Esophagus (tissue), 2 donors: ENCODE measurements at regions not wholly inside any gene's neighbourhood (a gene's known extent, or its start where the extent isn't known, plus 50 kb on each side); places are given as distances from the start of the nearest gene placed in this dataset.
"Not testable (repeated sequence)": the region's sequence is repeated elsewhere in the genome, so short reads cannot be mapped to it uniquely, and the experiment has no call there.

Source experiments
- H3K27ac ChIP-seq, 2 donors: one replicate each; pipeline ENCODE4 v1.5.1; 2013; ENCODE audit warnings: low read depth in 2 of 2, mild to moderate bottlenecking in 2 of 2, inconsistent platforms in 1 of 2, low read length in 1 of 2, moderate library complexity in 1 of 2
- H3K27me3 ChIP-seq, 2 donors: one replicate each; pipeline ENCODE4 v1.6.1; 2013; ENCODE audit warnings: low read length in 2 of 2, control low read depth in 1 of 2, mild to moderate bottlenecking in 1 of 2; ENCODE audit not compliant: insufficient read depth in 2 of 2, control insufficient read depth in 1 of 2
- H3K36me3 ChIP-seq, 2 donors: one replicate each; pipeline ENCODE4 v1.6.1; 2013; ENCODE audit warnings: low read length in 1 of 2; ENCODE audit not compliant: control insufficient read depth in 2 of 2, insufficient read depth in 2 of 2
- H3K4me1 ChIP-seq, 2 donors: one replicate each; pipeline ENCODE4 v1.6.1; 2013; ENCODE audit warnings: low read length in 1 of 2; ENCODE audit not compliant: control insufficient read depth in 2 of 2, insufficient read depth in 2 of 2
- H3K4me3 ChIP-seq, 2 donors: one replicate each; pipeline ENCODE4 v1.5.1; 2013; ENCODE audit warnings: low read length in 2 of 2, mild to moderate bottlenecking in 2 of 2, low read depth in 1 of 2, moderate library complexity in 1 of 2
- H3K9me3 ChIP-seq, 2 donors: one replicate each; pipeline ENCODE4 v1.6.1; 2013; ENCODE audit warnings: mild to moderate bottlenecking in 2 of 2, low read depth in 1 of 2, low read length in 1 of 2, moderate library complexity in 1 of 2; ENCODE audit not compliant: control insufficient read depth in 2 of 2, insufficient read depth in 1 of 2
- WGBS, 2 donors: extraction: QIAGEN DNeasy Blood & Tissue Kit; methylation state at CpG; one replicate each; pipeline ENCODE4 v1.1.7; 2013; 5-methylcytosine and 5-hydroxymethylcytosine counted together
- donor health status: healthy with polysubstance abuse.
- donor health status: Bipolar disorder and iron deficiency.

- Histone ChIP-seq H3K9me3 (no peaks in the 10 kb centered on the region), H3K36me3 (no peaks in the 10 kb centered on the region), H3K27ac (no peak overlapping the region), H3K27me3 (no peaks in the 10 kb centered on the region), H3K4me3 (no peak overlapping the region), H3K4me1 (no peaks in the 10 kb centered on the region)
- 57 to 69% methylated on average over 6 of the region's 6 CpGs for WGBS, 2 donors
Observed at GRCh38 chr12:105487963-105488362, 157.5 kb downstream of the C12orf75 start.

- Histone ChIP-seq H3K9me3 (peaks cover 0 to 9% of the 10 kb centered on the region in 2 donors), H3K4me1 (no peaks in the 10 kb centered on the region), H3K36me3 (no peaks in the 10 kb centered on the region), H3K27me3 (peaks cover 0 to 3% of the 10 kb centered on the region in 2 donors), H3K4me3 (no peak overlapping the region), H3K27ac (no peak overlapping the region)
- 76 to 80% methylated on average over 12 of the region's 12 CpGs for WGBS, 2 donors
Observed at GRCh38 chr12:105492591-105493545, 162.4 kb downstream of the C12orf75 start.

GRCh38 chr12:105499205-105499604, 168.7 kb downstream of the C12orf75 start:
- H3K27ac ChIP-seq = no peak overlapping the region
- H3K9me3 ChIP-seq = peaks cover 0 to 9% of the 10 kb centered on the region in 2 donors
- H3K4me1 ChIP-seq = no peaks in the 10 kb centered on the region
- WGBS, 2 donors = 74 to 80% methylated on average over 2 of the region's 2 CpGs
- H3K4me3 ChIP-seq = no peak overlapping the region
- H3K27me3 ChIP-seq = peaks cover 0 to 3% of the 10 kb centered on the region in 2 donors
- no peaks in the 10 kb centered on the region for H3K36me3 ChIP-seq

- 82 to 87% methylated on average over 12 of the region's 12 CpGs for WGBS, 2 donors
Observed at GRCh38 chr12:105500676-105501075, 170.2 kb downstream of the C12orf75 start.

GRCh38 chr12:105502426-105502930, 172.0 kb downstream of the C12orf75 start:
- no peaks in the 10 kb centered on the region for H3K4me1 ChIP-seq
- no peaks in the 10 kb centered on the region for H3K9me3 ChIP-seq
- H3K27me3 ChIP-seq = no peaks in the 10 kb centered on the region
- no peak overlapping the region for H3K4me3 ChIP-seq
- no peak overlapping the region for H3K27ac ChIP-seq
- 60% methylated on average over 4 of the region's 4 CpGs for WGBS, 2 donors
- H3K36me3 ChIP-seq = no peaks in the 10 kb centered on the region

More at GRCh38 chr12:105500676-105501075, 170.2 kb downstream of the C12orf75 start:
- H3K4me1 ChIP-seq, H3K36me3 ChIP-seq, H3K9me3 ChIP-seq, H3K4me3 ChIP-seq, H3K27ac ChIP-seq, H3K27me3 ChIP-seq: not testable (repeated sequence)

GRCh38 chr12:105503619-105504018, 173.1 kb downstream of the C12orf75 start:
- no peaks in the 10 kb centered on the region for H3K9me3 ChIP-seq
- no peaks in the 10 kb centered on the region for H3K36me3 ChIP-seq
- 75 to 80% methylated on average over 1 of the region's 1 CpG for WGBS, 2 donors
- H3K27ac ChIP-seq = no peak overlapping the region
- H3K27me3 ChIP-seq = no peaks in the 10 kb centered on the region
- no peaks in the 10 kb centered on the region for H3K4me1 ChIP-seq
- H3K4me3 ChIP-seq = no peak overlapping the region

GRCh38 chr12:105504286-105504685, 173.8 kb downstream of the C12orf75 start:
- Histone ChIP-seq H3K4me1 (no peaks in the 10 kb centered on the region), H3K9me3 (no peaks in the 10 kb centered on the region), H3K27ac (no peak overlapping the region), H3K27me3 (no peaks in the 10 kb centered on the region), H3K36me3 (no peaks in the 10 kb centered on the region), H3K4me3 (no peak overlapping the region)
- WGBS, 2 donors = 90 to 91% methylated on average over 7 of the region's 7 CpGs

GRCh38 chr12:105506678-105507310, 176.3 kb downstream of the C12orf75 start:
- Histone ChIP-seq H3K4me3 (no peak overlapping the region), H3K27me3 (no peaks in the 10 kb centered on the region), H3K36me3 (no peaks in the 10 kb centered on the region), H3K4me1 (no peaks in the 10 kb centered on the region), H3K9me3 (no peaks in the 10 kb centered on the region), H3K27ac (no peak overlapping the region)
- WGBS, 2 donors = 70 to 74% methylated on average over 1 of the region's 1 CpG

GRCh38 chr12:105507311-105508038, 177.0 kb downstream of the C12orf75 start:
- Histone ChIP-seq H3K9me3 (no peaks in the 10 kb centered on the region), H3K27me3 (no peaks in the 10 kb centered on the region), H3K36me3 (no peaks in the 10 kb centered on the region), H3K4me1 (no peaks in the 10 kb centered on the region), H3K27ac (no peak overlapping the region), H3K4me3 (no peak overlapping the region)
- WGBS, 2 donors = 78 to 85% methylated on average over 10 of the region's 10 CpGs
